Thoracic aorta (tissue), 2 donors: ENCODE measurements at regions not wholly inside any gene's neighbourhood (a gene's known extent, or its start where the extent isn't known, plus 50 kb on each side); places are given as distances from the start of the nearest gene placed in this dataset.

Experiments used
- ATAC-seq: fragments of 150-250 bp; one replicate; pipeline ENCODE4 v1.8.0; 2017; ENCODE audit warnings: low read depth; ENCODE audit not compliant: insufficient number of reproducible peaks, low FRiP score
- DNase-seq: peaks from one replicate; pipeline ENCODE4 v3.0.0-alpha.2; 2020; ENCODE audit warnings: low spot score
- H3K27ac ChIP-seq, 2 donors: fragments of 200-600 bp; sonication (generic); 1 replicate in 1 of 2; 2 replicates in 1 of 2; pipeline ENCODE4 v1.5.1; 2016; ENCODE audit warnings: mild to moderate bottlenecking in 2 of 2, moderate library complexity in 2 of 2
- H3K27me3 ChIP-seq: fragments of 200-600 bp; sonication (generic); replicated peaks from 2 replicates; pipeline ENCODE4 v1.6.0; 2016; ENCODE audit warnings: mild to moderate bottlenecking; ENCODE audit not compliant: insufficient read depth
- H3K36me3 ChIP-seq: fragments of 200-600 bp; sonication (generic); one replicate; pipeline ENCODE4 v1.5.1; 2016
- H3K4me1 ChIP-seq, 2 donors: fragments of 200-600 bp; sonication (generic); 1 replicate in 1 of 2; 2 replicates in 1 of 2; pipeline versions ENCODE4 v1.5.1 to v1.6.0; 2016; ENCODE audit warnings: low read depth in 2 of 2, mild to moderate bottlenecking in 1 of 2; ENCODE audit not compliant: control insufficient read depth in 1 of 2
- H3K4me3 ChIP-seq: fragments of 200-600 bp; sonication (generic); 2 replicates; pipeline ENCODE4 v1.5.1; 2016; ENCODE audit warnings: mild to moderate bottlenecking
- H3K9me3 ChIP-seq: fragments of 200-600 bp; sonication (generic); 2 replicates; pipeline ENCODE4 v1.5.1; 2016
- CTCF ChIP-seq: fragments of 200-600 bp; sonication (generic); IDR thresholded peaks from one replicate; pipeline ENCODE4 v1.5.1; 2019; ENCODE audit warnings: antibody characterized with exemption

DNA sequence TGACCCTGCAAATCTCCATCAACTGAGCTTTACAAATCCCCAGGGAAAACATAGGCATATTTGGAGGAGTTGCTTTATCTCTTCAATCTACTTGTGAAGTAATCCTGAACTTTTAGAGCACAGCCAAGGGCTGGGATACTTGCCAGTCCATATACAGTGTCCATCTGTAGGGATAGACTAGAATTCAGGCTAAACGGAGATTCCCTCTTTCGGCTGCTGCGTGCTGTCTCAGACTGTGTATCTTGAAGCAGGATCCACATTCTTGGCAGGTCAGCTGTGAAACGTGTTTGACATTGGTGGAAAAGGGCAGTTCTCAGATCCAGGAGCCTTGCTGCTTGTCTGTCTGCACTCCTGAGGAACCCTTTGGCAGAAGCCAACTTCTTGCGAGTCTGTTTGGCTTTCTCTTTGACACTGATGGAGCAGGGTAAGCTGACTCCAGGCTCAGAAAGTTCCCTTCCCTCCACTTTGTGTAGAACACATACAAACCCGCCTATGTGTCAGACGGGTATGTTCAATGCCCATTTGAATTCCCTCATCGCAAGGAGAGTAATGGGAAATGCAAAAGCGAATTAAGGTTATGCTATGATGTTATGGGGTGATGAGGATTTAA, 221.8 kb downstream of the MAP2K4 start:
- no peaks in the 10 kb centered on the region for H3K9me3 ChIP-seq
- peak overlapping the region; percentile 22 for H3K4me3 ChIP-seq
- H3K36me3 ChIP-seq = no peaks in the 10 kb centered on the region
- no peak for ATAC-seq
- peaks cover 0 to 7% of the 10 kb centered on the region in 2 donors for H3K4me1 ChIP-seq
- H3K27ac ChIP-seq = no peak overlapping the region
- TF ChIP-seq CTCF = no peak
- DNase-seq = no peak
- H3K27me3 ChIP-seq = no peaks in the 10 kb centered on the region

- no peaks in the 10 kb centered on the region for H3K36me3 ChIP-seq
- H3K27ac ChIP-seq = no peak overlapping the region
- ATAC-seq = no peak
- no peak for TF ChIP-seq CTCF
- H3K4me3 ChIP-seq = no peak overlapping the region
- H3K27me3 ChIP-seq = no peaks in the 10 kb centered on the region
- DNase-seq = no peak
- no peaks in the 10 kb centered on the region for H3K9me3 ChIP-seq
- peaks cover 0 to 7% of the 10 kb centered on the region in 2 donors for H3K4me1 ChIP-seq
These were observed 227.1 kb downstream of the MAP2K4 start for GRCh38 chr17:12247761-12248160.

DNA sequence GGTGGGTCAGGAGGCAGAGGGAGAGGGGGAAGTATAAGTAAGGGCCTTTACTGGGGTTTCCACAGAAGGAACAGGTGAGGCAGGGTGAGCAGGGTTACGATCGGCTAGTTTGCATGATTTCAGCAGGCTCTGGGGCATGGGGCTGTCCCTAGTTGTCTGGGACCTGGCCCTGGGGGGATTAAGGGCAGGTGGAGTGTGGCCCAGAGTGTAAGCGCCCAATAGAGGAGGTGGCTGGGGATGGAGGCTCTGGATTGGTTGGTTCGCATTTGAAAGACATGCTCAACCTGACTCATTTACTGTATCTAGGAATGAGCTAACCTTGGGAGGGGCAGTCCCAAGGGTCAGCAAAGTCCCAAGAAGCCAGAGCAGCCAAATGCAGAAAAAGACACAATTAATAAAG, 230.3 kb downstream of the MAP2K4 start:
- Histone ChIP-seq H3K36me3 (no peaks in the 10 kb centered on the region), H3K27ac (no peak overlapping the region), H3K9me3 (no peaks in the 10 kb centered on the region), H3K27me3 (no peaks in the 10 kb centered on the region), H3K4me1 (peaks cover 0 to 15% of the 10 kb centered on the region in 2 donors), H3K4me3 (no peak overlapping the region)
- TF ChIP-seq CTCF = no peak
- DNase-seq = no peak
- ATAC-seq = no peak

- Histone ChIP-seq H3K4me3 (no peak overlapping the region), H3K27ac (peak overlapping the region in 1 of 2 donors; percentile 5), H3K36me3 (no peaks in the 10 kb centered on the region), H3K9me3 (no peaks in the 10 kb centered on the region), H3K4me1 (peaks cover 0 to 24% of the 10 kb centered on the region in 2 donors), H3K27me3 (no peaks in the 10 kb centered on the region)
- no peak for TF ChIP-seq CTCF
- DNase-seq (no peak), ATAC-seq (no peak)
These were observed 231.8 kb downstream of the MAP2K4 start for GRCh38 chr17:12252462-12252861.

- Histone ChIP-seq H3K4me3 (no peak overlapping the region), H3K36me3 (no peaks in the 10 kb centered on the region), H3K27ac (no peak overlapping the region), H3K9me3 (no peaks in the 10 kb centered on the region), H3K27me3 (no peaks in the 10 kb centered on the region), H3K4me1 (peaks cover 0 to 24% of the 10 kb centered on the region in 2 donors)
- no peak for TF ChIP-seq CTCF
- DNase-seq = no peak
- no peak for ATAC-seq
These were observed 233.8 kb downstream of the MAP2K4 start for GRCh38 chr17:12254460-12254859.
